Astrocyte (in vitro differentiated cells and primary cell): ENCODE measurements at regions not wholly inside any gene's neighbourhood (a gene's known extent, or its start where the extent isn't known, plus 50 kb on each side); places are given as distances from the start of the nearest gene placed in this dataset.

Experiments
- DNase-seq: peaks from one replicate; pipeline ENCODE4 v3.0.0-alpha.2; 2010; ENCODE audit warnings: low read depth
- FAIRE-seq: peaks from 2 replicates; lab custom pipeline; 2011; peaks lifted over from hg19 to GRCh38; lab: Jason Lieb, UNC
- H2AFZ ChIP-seq: 2 replicates; pipeline ENCODE4 v1.6.0; 2012; ENCODE audit warnings: low read depth, low read length, inconsistent platforms
- H3K27ac ChIP-seq: 2 replicates; pipeline ENCODE4 v1.5.1; 2011; ENCODE audit warnings: low read depth, low read length, inconsistent platforms
- H3K27me3 ChIP-seq: 2 replicates; pipeline ENCODE4 v1.6.0; 2011; ENCODE audit warnings: low read length, inconsistent platforms; ENCODE audit not compliant: insufficient read depth
- H3K36me3 ChIP-seq: 2 replicates; pipeline ENCODE4 v1.5.1; 2011; ENCODE audit warnings: low read length, inconsistent platforms; ENCODE audit not compliant: insufficient read depth
- H3K4me1 ChIP-seq: 2 replicates; pipeline ENCODE4 v1.5.1; 2011; ENCODE audit warnings: low read length, inconsistent platforms; ENCODE audit not compliant: insufficient read depth
- H3K4me2 ChIP-seq: 2 replicates; pipeline ENCODE4 v1.6.0; 2012; ENCODE audit warnings: low read length, inconsistent platforms
- H3K4me3 ChIP-seq: 2 replicates; pipeline ENCODE4 v1.5.1; 2011; ENCODE audit warnings: low read depth, mild to moderate bottlenecking, low read length, inconsistent platforms; ENCODE audit not compliant: insufficient read depth
- H3K79me2 ChIP-seq: 2 replicates; pipeline ENCODE4 v1.6.0; 2012; ENCODE audit warnings: mild to moderate bottlenecking, low read length, inconsistent platforms; ENCODE audit not compliant: insufficient read depth
- H3K9ac ChIP-seq: 2 replicates; pipeline ENCODE4 v1.6.0; 2012; ENCODE audit warnings: mild to moderate bottlenecking, low read length, inconsistent platforms
- H3K9me3 ChIP-seq: 2 replicates; pipeline ENCODE4 v1.5.1; 2012; ENCODE audit warnings: low read depth, mild to moderate bottlenecking, low read length, inconsistent platforms; ENCODE audit not compliant: insufficient read depth
- H4K20me1 ChIP-seq: 2 replicates; pipeline ENCODE4 v1.6.0; 2012; ENCODE audit warnings: low read length, inconsistent platforms; ENCODE audit not compliant: insufficient read depth
- H3K27ac Mint-ChIP-seq: one replicate; pipeline ENCODE4 v1.8.0; 2021; ENCODE audit warnings: mild to moderate bottlenecking, mixed read lengths; ENCODE audit not compliant: unreplicated experiment
- H3K27me3 Mint-ChIP-seq: one replicate; pipeline ENCODE4 v1.8.0; 2021; ENCODE audit warnings: low read depth, mixed read lengths; ENCODE audit not compliant: unreplicated experiment
- H3K36me3 Mint-ChIP-seq: one replicate; pipeline ENCODE4 v1.8.0; 2021; ENCODE audit warnings: low read depth, mixed read lengths; ENCODE audit not compliant: unreplicated experiment
- H3K4me1 Mint-ChIP-seq: one replicate; pipeline ENCODE4 v1.8.0; 2021; ENCODE audit warnings: low read depth, mixed read lengths; ENCODE audit not compliant: unreplicated experiment
- H3K4me3 Mint-ChIP-seq: one replicate; pipeline ENCODE4 v1.8.0; 2021; ENCODE audit warnings: mild to moderate bottlenecking, moderate library complexity, mixed read lengths; ENCODE audit not compliant: unreplicated experiment
- H3K9me3 Mint-ChIP-seq: one replicate; pipeline ENCODE4 v1.8.0; 2021; ENCODE audit warnings: mild to moderate bottlenecking, mixed read lengths; ENCODE audit not compliant: unreplicated experiment
- CTCF ChIP-seq: IDR thresholded peaks from 2 replicates; pipeline ENCODE4 v1.5.1; 2011; ENCODE audit warnings: low read depth, mild to moderate bottlenecking, inconsistent platforms, low read length, moderate library complexity; ENCODE audit not compliant: insufficient read depth
- EZH2 ChIP-seq: IDR thresholded peaks from 2 replicates; pipeline ENCODE4 v1.6.1; 2012; ENCODE audit warnings: mild to moderate bottlenecking, low read length, inconsistent platforms; ENCODE audit not compliant: insufficient read depth

GRCh38 chr4:14646831-14647230, 355.4 kb upstream of the CPEB2 start:
- no peak overlapping the region for H3K4me3 ChIP-seq
- DNase-seq (peak; percentile 40), FAIRE-seq (no peak)
- H3K79me2 ChIP-seq = no peaks in the 10 kb centered on the region
- H3K9ac ChIP-seq = no peak overlapping the region
- H3K27me3 ChIP-seq = no peaks in the 10 kb centered on the region
- TF ChIP-seq EZH2 (no peak), CTCF (no peak)
- Mint-ChIP-seq H3K36me3 (no peaks in the 10 kb centered on the region), H3K27ac (peak overlapping the region; percentile 70), H3K9me3 (no peaks in the 10 kb centered on the region), H3K4me3 (no peak overlapping the region), H3K27me3 (peaks cover under 1% of the 10 kb centered on the region), H3K4me1 (peaks cover 33% of the 10 kb centered on the region)
- H3K27ac ChIP-seq = no peak overlapping the region
- no peaks in the 10 kb centered on the region for H3K9me3 ChIP-seq
- H4K20me1 ChIP-seq = no peaks in the 10 kb centered on the region
- H3K36me3 ChIP-seq = no peaks in the 10 kb centered on the region
- H3K4me1 ChIP-seq = no peaks in the 10 kb centered on the region
- H2AFZ ChIP-seq = no peak overlapping the region
- H3K4me2 ChIP-seq = no peak overlapping the region

- H3K27me3 Mint-ChIP-seq = peaks cover 7% of the 10 kb centered on the region
- no peak overlapping the region for H3K27ac Mint-ChIP-seq
- Histone ChIP-seq H3K9ac (no peak overlapping the region), H3K36me3 (no peaks in the 10 kb centered on the region), H3K4me1 (no peaks in the 10 kb centered on the region), H3K27me3 (no peaks in the 10 kb centered on the region), H3K79me2 (no peaks in the 10 kb centered on the region), H3K27ac (no peak overlapping the region), H3K9me3 (no peaks in the 10 kb centered on the region), H3K4me2 (no peak overlapping the region), H4K20me1 (no peaks in the 10 kb centered on the region), H3K4me3 (no peak overlapping the region), H2AFZ (no peak overlapping the region)
- FAIRE-seq = no peak
- DNase-seq = no peak
- peaks cover 3% of the 10 kb centered on the region for H3K9me3 Mint-ChIP-seq
- no peak overlapping the region for H3K4me3 Mint-ChIP-seq
- peaks cover 29% of the 10 kb centered on the region for H3K4me1 Mint-ChIP-seq
- H3K36me3 Mint-ChIP-seq = no peaks in the 10 kb centered on the region
- no peak for TF ChIP-seq CTCF
- TF ChIP-seq EZH2 = no peak
Measured at GRCh38 chr4:14650127-14650526, 352.2 kb upstream of the CPEB2 start.

GRCh38 chr4:14652522-14652921, 349.8 kb upstream of the CPEB2 start:
- no peak for DNase-seq
- H3K36me3 ChIP-seq = no peaks in the 10 kb centered on the region
- no peak for FAIRE-seq
- H3K4me1 Mint-ChIP-seq = peaks cover 6% of the 10 kb centered on the region
- H4K20me1 ChIP-seq = no peaks in the 10 kb centered on the region
- H3K27me3 Mint-ChIP-seq = peaks cover 7% of the 10 kb centered on the region
- no peak overlapping the region for H3K27ac ChIP-seq
- H3K79me2 ChIP-seq = no peaks in the 10 kb centered on the region
- H3K4me1 ChIP-seq = no peaks in the 10 kb centered on the region
- H3K4me2 ChIP-seq = no peak overlapping the region
- H3K9ac ChIP-seq = no peak overlapping the region
- H3K4me3 Mint-ChIP-seq = no peak overlapping the region
- H2AFZ ChIP-seq = no peak overlapping the region
- H3K36me3 Mint-ChIP-seq = no peaks in the 10 kb centered on the region
- H3K27me3 ChIP-seq = no peaks in the 10 kb centered on the region
- no peak for TF ChIP-seq CTCF
- no peak for TF ChIP-seq EZH2
- H3K9me3 Mint-ChIP-seq = peaks cover 3% of the 10 kb centered on the region
- H3K27ac Mint-ChIP-seq = no peak overlapping the region
- H3K4me3 ChIP-seq = no peak overlapping the region
- H3K9me3 ChIP-seq = no peaks in the 10 kb centered on the region
